ENCODE measurements at regions not wholly inside any gene's neighbourhood (a gene's known extent, or its start where the extent isn't known, plus 50 kb on each side); places are given as distances from the start of the nearest gene placed in this dataset.

GRCh38 chr15:36507458-36507857, 72.0 kb upstream of the CDIN1 start:
- in situ Hi-C loops (cut with HindIII; ENCODE audit: low pct_ligation_motif_present, low pct_unique_long_range_greater_than_20kb, low sequenced_read_pairs), result no loop called here
- no peak for DNase-seq

GRCh38 chr15:36511594-36511993, 67.8 kb upstream of the CDIN1 start:
- in situ Hi-C loops (cut with HindIII; ENCODE audit: low pct_ligation_motif_present, low pct_unique_long_range_greater_than_20kb, low sequenced_read_pairs), result no loop called here

GRCh38 chr15:36517758-36518157, 61.7 kb upstream of the CDIN1 start:
- no peak for DNase-seq
- in situ Hi-C loops (cut with HindIII; ENCODE audit: low pct_ligation_motif_present, low pct_unique_long_range_greater_than_20kb, low sequenced_read_pairs), result no loop called here

More at GRCh38 chr15:36511594-36511993, 67.8 kb upstream of the CDIN1 start:
- no peak for DNase-seq

GRCh38 chr15:36519067-36519466, 60.4 kb upstream of the CDIN1 start:
- DNase-seq, result no peak
- in situ Hi-C loops (cut with HindIII; ENCODE audit: low pct_ligation_motif_present, low pct_unique_long_range_greater_than_20kb, low sequenced_read_pairs), result no loop called here

- DNase-seq, result no peak
- in situ Hi-C loops (cut with HindIII; ENCODE audit: low pct_ligation_motif_present, low pct_unique_long_range_greater_than_20kb, low sequenced_read_pairs), result no loop called here
These were observed 54.0 kb upstream of the CDIN1 start for GRCh38 chr15:36525430-36525829.

- in situ Hi-C loops (cut with HindIII; ENCODE audit: low pct_ligation_motif_present, low pct_unique_long_range_greater_than_20kb, low sequenced_read_pairs), result no loop called here
- no peak for DNase-seq
These were observed 51.9 kb upstream of the CDIN1 start for GRCh38 chr15:36527235-36528162.

- in situ Hi-C loops (cut with HindIII; ENCODE audit: low pct_ligation_motif_present, low pct_unique_long_range_greater_than_20kb, low sequenced_read_pairs), result no loop called here
- DNase-seq, result no peak
These were observed 50.0 kb upstream of the CDIN1 start for GRCh38 chr15:36529296-36530011.

Measured in ACHN (cell line).